SK-N-MC (cell line): ENCODE measurements at regions not wholly inside any gene's neighbourhood (a gene's known extent, or its start where the extent isn't known, plus 50 kb on each side); places are given as distances from the start of the nearest gene placed in this dataset.

ENCODE experiments used
- EZH2 ChIP-seq: fragments of 200-600 bp; sonication (generic); IDR thresholded peaks from one replicate; pipeline ENCODE4 v1.6.1; 2017; ENCODE audit warnings: antibody characterized with exemption
- FOXP2 ChIP-seq: optimal IDR thresholded peaks from 2 replicates; pipeline ENCODE3; 2011; ENCODE audit warnings: mild to moderate bottlenecking, moderate library complexity; ENCODE audit not compliant: insufficient read depth; ENCODE audit errors: extremely low read length, control extremely low read depth
- POLR2AphosphoS5 ChIP-seq: IDR thresholded peaks from 2 replicates; pipeline ENCODE4 v1.6.1; 2012; ENCODE audit warnings: mild to moderate bottlenecking, low read depth, low read length, borderline replicate concordance

DNA sequence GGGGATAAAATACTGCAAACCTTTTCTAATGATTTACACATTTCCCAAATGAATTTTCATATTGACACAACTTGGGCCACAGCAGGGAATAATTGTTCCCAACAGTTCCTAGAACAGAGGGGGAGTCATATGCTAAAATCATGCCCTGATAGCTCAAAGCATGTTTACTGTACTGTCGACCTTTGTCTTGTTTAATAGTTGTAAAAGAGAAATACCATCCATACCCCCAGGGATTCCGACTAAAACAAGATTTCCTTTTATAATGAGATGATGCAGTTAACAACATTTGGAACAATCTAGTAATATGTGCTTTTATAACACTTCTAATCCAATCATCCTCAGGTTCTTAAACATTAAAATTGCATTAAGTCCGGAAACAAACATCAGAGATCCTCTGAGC lies 759.7 kb downstream of the OLFM4 start:
- TF ChIP-seq POLR2AphosphoS5, result peak; percentile 7; the same call in 1 of the 2 replicates
- TF ChIP-seq EZH2, result no peak
- TF ChIP-seq FOXP2, result peak; percentile 58
